CD4-positive, alpha-beta T cell treated with Interferon alpha-2 for 1 hour (primary cell): ENCODE measurements at regions not wholly inside any gene's neighbourhood (a gene's known extent, or its start where the extent isn't known, plus 50 kb on each side); places are given as distances from the start of the nearest gene placed in this dataset.

ENCODE experiments used
- DNase-seq, 2 donors: peaks; one replicate each; pipeline ENCODE4 v3.0.0-alpha.2; 2020 to 2022

DNA sequence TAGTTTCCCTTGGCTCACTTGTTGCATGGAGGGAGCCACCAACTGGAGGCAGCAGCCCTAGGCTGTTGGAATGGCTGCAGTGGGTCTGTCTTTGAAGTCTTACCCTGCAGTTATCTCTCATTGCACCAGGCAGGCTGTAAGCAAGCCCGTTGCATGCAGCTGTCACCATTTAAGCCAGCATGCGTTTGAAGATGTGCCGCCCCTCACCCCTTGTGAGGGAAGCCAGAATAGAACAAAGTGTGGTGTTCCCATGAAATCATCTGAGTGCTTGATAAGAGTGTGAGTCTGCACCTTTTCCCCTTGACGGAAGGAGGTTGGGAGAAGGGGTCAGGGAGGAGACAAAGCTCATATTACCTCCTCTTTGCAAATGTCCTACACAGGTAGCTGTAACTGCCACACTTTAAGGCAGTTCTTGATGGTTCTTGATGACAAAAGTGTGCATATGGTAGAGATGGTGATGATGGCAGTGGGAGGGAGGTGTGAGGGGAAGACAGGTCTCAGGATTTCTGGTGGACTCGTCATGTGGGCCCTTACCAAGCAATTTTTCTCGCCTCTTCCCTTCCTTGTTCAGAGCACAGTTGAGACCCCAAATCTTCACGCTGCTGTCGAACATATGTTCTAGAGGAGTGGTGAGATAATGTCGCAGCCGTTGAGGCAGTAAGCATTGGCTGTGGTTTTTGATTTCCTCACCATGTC lies 191.4 kb upstream of the LEF1 start:
- DNase-seq: no peak

DNA sequence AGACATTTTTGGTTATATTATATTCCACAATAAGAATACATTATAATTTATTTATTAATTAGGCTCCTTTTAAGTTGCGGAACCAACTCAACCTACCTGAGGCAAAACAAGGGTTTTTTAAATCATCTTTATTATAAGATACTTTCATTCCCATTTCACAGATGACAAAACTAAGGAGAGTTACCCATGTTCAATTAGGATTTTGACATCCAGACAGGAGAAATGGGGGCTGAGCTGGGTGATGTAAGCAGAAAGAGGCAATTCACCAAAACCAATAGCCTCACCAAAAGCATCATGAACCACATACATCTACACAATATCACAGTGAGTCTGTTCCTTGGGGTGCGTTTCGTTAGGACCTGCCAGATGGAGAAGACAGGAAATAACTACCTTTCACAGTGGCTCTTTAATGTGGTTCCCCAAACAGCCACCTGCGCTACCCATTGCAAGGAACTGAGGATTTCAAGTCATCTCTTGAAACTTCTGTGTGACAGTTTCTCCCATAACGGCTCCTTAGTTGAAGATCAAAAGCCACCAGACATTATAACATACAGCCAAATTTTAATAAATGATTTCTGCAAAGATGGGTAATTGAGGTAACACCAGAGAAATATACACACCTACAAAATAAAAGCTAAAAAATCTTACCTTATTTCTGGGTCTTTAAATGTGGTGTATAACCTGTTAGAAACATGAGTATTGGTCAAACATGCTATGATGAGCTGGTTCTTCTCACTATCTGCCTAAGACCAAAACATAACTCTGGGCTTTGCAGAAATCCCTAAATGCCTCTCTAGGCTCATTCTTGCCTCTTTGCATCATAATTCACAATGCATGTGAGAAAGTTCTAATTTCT lies 190.6 kb upstream of the LEF1 start:
- peak; percentile 67 to 72 for DNase-seq

DNA sequence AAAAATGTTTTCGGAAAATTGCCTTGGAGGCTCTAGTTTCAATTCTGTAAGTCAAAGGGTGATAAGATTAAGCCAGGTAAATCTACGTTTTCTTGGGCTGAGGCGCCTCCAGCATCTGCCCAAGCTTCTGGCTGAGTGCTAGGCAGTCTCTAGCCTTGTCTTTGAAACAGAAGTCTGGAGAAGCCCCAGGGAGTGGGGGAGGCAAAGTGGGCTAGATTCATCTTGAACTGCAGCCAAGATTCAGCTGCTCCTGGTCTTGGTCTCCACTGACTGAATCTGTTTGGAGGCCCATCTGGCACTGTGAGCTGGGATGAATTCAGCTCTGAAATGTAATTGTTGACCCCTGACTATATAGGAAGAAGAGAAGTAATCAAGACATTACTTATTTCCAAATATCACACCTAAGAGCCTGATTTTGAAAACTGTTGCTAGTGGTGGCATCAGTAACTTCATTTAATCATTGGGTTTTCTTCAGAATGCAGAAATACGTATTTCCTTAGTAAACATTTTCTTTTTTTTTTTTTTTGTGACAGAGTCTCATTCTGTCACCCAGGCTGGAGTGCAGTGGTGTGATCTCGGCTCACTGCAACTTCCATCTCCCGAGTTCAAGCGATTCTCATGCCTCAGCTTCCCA lies 187.3 kb upstream of the LEF1 start:
- DNase-seq: peak in 1 of 2 donors; percentile 31

DNA sequence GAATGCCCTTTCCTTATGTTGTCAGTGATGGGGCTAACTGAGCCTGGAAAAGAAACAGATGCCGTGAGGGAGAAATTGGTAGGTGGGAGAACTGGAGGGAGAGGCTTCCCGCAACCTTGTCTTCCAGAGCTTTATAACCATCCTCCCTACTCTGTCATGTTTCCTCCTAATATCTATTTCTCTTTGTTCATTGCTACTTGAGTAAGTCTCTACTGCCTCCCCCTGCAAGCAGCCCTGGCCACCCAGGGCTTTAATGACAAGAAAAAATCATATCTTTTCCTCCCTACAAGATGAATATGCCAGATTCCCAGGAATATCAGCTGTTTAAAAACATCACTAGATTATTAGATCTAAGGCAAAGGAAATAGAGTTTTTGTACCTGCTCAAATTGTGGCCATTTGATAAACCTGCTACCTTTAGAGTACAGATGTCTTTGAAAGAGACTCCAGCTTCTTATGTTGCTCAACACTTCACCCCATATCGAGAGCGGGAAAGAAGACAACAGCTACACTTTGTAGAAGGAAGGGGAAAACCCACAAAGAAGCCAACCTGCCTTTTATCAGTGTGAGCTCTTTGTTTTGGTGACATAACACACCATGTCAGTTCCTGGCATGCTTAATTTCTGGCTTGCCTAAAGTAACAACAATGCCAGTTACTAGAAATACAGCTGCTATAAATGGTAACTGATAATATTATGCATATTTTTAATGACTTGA lies 186.6 kb upstream of the LEF1 start:
- DNase-seq: peak; percentile 73 to 82

DNA sequence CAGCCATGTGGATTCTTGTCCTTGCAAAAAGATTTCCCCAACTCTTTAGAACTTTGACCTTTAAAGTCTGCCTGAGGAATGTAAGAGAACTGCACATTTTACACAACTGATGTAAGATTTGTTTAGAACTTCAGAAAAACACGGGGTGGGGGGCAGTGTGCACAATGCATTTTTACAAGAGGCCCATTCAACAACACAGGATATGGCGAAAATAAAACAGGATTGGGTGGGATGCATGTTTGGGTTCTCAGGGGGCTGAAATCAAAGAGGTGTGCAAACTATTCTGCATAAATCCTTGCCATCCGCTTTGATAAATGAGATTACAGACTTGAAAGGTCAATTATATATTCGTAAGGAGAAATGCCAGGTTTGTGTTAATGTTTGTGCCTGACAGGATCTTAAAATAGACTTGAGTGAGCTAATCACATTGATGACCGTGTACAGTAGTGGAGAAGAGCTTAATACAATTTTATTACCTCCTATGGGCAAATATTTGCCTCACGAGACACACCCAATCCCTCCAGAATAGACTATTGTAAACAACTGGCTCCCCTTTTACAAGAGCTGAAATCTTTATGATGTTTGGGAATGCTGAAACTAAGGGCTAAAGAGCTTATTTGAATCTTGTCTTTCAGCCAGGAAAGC lies 184.1 kb upstream of the LEF1 start:
- no peak for DNase-seq

DNA sequence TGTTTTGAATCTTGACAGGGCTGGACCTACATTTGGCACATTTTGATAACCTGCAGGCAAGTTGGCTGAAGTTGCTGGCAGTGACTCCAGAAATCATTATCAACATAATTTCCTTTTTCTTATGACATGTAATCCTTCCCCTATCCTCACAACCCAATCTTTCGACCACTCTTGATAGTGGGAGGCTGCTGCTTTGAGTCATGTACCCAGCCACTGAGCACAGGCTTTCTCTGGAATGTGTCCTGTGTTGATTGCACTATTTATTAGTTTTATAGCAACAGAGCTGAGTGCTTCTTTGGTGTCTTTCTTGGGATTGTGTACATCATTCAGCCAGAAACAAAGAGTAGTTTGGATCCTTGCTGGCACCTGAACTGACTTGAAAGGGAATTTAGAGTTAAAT lies 183.1 kb upstream of the LEF1 start:
- no peak for DNase-seq

DNA sequence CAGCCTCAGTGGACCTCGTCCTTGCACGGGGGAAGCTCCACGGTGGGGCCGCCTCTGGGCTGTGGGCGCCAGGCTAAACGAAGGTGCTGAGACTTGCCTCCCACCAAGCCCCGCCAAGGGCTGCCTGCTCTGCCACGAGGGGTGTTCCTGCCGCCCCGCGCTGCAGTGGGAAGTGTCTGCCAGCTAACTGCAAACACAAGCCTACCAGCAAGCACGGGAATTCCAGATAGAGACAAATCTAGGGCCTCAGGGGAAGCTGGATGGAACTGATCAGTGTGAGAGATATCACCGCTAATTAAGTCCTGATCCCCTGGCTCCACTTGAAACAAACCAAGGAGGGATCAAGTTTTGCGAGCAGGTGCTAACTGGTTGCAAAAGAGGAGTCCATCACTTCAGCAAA lies 181.6 kb upstream of the LEF1 start:
- no peak for DNase-seq

DNA sequence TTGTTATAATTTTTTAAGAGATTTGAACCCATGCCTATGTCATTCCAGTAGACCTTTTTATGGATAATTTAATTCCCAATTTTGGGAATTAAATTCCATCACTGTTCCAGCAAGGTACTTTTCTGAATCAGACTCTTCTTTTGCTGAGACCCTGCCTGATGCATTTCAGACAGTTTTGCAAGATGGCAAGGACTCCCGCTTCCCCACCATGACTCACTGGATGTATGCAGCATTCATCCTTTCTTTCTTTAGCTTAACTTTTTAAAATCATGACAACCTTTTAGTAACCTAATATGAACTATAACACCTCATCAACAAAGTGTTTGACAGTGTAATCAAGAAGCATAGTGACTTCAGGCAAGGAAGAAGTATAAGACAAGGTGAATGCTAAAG lies 178.1 kb upstream of the LEF1 start:
- no peak for DNase-seq

DNA sequence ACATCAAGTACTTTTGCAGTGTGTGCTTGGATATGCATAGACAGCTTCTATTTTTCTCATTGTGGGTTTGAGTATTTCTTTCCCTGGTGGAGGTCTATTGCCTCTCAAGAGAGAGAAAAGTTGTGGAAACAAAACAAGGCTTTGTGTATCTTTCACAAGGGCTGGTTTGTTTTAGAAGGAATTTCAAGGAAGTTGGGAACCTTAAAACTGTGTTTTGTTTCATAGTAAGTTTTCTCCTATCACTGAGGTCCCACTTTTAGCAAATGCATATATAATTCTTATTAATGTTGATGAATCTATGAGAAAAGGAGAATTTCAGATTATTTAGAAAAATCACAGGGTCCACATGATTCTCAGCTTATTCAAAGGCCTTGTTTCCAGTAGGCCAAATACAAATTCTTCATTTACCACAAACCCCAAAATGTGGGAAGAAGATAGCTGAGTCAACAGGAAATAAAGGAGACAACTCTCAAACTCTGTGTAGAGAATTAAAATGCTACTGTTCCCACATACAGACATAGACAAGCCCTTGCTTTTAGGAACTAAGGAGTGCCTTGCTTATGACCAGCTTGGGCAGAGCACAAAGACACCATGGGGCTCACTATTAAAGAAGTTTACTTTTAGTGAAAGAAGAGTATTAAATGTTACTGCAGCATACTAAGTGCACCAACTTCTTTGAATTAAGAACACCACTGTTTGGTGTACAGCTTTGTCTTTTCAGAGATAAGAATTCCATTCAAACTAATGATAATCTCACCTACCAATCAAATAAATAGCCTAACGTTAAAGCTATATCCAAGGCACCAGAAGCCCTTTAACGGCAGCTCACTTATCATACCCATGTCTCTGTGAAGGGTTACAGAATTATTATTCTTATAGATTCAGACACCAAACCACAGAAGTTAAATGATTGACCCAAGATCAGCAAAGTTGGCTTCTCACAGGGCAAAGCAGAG lies 177.4 kb upstream of the LEF1 start:
- DNase-seq: no peak

DNA sequence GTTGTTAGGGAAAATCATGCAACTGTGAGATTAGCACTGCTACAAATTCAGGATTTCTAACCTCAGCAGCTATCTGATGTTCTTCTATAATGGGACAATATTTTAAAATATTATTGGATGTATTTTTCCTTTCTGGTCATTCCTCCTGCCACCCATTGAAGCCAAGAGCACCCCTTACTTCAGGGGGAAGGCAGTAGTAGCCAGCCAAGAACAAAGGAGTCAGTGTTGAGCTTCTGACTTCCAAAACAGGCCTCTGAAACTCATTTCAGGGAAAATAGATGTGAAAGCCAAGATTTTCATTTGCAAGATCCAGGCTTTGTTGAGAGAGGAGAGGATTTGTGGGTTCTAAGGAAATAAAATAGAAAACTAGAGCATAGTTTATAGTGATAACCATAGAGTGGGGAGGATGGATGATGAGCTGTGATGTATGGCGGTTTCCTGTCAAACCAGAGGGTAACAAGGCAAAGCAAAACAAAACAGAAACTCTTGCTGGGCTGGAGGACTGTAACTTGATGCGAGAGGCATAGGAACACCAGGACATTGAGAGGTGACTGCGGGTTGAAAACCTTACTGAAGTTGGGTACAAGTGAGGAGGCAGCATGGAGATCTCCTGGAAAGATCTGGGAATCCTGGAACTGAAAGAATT lies 173.7 kb upstream of the LEF1 start:
- peak; percentile 53 to 68 for DNase-seq

DNA sequence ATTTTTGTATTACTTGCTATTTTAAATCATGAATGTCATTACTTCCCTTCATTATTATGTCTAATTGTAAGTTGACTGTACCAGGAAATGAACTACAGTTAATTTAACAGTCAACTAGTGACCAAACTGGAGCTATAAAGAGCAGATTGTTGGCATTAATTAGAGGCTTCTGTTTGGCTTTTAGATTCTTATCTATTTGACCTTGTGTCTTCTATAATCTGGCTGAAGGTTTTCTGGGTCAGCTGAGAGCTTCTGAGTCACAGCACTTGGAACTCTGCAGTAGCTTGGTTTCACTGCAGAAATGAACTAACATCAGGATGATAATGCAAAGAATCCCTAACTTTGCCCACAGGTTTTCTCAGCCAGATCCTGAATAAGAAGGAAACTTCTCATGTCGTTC lies 169.2 kb upstream of the LEF1 start:
- no peak for DNase-seq

DNA sequence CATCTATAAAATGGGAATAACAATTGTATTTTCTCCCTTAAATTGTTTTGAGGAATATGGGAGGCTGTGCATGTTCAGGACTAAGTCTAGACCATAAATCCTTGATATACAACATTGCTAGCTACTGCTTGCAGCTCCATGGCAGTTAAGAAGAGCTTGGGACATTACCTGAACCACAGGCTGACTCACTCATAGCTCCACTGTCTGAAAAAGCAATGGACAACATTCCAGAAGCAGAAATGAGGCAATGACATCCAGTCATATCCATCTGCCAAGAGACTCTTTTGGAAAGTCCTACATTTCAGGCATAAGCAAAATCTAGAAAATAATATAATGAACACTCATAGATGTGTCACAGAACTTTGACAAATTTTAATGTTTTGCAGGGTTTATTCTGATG lies 167.3 kb upstream of the LEF1 start:
- no peak for DNase-seq

DNA sequence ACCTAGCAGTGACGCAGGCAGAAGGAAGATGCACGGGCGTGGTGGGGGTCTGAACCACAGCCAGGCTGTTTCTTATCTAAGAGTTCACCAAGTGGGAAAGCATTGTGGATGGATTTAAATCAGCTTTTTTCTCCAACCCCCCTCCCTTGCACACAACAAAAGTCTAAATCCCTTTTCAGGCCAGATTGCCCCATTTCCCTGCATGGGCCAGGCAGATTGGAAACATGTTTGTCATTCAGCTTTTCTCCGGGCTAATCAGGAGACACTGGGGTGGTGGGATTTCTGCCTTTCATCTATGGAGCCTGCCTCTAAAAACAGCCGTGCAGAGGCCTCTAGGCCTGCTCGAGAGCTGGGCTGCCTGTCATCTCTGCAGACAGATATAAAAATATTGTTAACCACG lies 166.3 kb upstream of the LEF1 start:
- no peak for DNase-seq

DNA sequence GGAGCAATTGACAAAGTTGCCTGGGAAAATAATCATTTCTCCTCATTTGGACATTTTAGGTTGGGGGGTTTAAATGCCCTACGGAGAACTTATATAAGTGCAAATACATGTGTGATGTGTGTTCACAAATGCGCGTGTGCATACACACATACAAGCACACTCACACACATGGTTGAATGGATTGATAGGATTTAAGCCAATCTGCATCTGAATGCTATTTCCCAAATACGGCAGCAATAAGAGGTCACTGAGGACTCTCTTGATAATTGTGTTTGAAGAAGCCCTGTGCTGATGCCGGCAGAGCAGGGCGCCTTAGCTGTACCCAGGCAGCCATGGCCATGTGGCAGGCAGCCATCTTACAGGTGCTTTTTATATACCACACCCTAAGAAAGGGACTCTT lies 165.3 kb upstream of the LEF1 start:
- no peak for DNase-seq

DNA sequence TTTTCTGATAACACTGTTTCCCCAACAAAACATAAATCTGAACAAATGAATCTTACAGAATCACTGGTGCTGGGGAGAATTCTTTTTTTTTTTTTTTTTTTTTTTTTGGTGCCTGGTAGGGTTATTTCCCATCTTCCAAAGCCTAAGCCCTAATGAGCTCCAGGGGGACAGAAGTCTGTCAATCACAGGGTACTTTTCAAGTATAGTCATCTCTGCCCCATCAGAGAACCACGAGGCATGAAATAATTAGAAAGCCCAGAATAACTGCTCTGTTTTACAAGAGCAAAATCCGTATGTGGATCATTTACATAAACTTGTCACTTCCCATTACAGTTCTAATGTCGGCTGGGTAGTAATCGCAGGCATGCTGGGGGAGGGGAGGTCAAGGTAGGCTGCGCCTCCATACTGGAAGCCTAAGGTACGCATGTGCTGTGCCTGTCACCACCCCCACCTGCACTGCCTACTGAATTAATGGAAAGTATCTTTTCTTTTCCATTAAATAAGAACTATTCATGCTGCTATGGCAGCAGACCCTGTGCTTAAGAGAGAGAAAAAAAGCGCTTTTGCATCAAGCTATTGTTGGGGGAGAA lies 164.7 kb upstream of the LEF1 start:
- no peak for DNase-seq

DNA sequence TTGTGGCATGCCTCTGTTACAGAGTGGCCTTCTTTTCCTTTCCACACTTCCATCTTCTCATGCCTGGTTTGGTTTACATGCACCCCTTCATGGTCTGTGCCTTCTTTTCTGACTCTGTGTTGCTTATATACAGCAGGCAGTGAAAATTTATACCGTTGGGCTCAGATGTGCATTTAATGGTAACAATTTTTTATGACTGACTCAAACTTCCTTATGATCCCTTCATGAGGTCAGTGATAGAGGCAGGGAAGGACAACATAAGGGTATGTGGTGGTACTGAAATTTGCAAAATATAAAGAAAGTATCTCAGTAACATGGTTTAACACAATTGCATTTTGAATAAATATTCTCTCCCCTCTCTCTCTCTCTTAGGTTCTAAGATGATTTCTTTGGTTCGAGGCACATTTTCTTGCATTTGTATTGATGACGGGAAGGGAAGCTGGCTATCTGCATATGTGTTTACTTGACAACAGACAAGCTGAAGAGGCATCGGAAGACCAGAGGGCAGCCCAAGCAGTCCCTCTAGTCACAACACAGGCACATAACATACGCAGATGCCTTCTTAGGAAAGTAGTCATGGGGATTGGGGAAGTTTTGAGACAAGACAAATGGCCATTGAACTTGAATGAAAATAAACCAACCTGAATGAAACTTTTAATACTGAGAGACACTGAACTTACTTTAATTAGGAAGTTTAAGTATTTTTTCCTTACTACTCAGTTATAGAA lies 163.3 kb upstream of the LEF1 start:
- no peak for DNase-seq

DNA sequence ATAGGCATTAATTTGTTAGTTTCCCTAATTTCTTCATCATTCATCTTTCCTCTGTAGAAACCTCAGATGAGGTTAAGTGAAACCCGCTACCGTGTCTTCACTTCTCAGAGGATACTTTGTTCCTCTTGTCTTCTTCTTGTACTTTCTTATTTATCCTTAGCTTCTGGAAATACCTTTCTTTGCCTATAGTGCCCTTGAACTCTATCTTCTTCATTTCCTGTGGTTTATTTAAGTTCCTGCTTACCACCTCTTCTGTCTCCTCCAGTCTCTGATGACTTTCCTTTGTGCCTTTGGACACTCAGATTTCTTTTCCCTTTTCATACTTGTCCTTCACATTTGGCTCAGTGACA lies 159.6 kb upstream of the LEF1 start:
- DNase-seq: no peak

DNA sequence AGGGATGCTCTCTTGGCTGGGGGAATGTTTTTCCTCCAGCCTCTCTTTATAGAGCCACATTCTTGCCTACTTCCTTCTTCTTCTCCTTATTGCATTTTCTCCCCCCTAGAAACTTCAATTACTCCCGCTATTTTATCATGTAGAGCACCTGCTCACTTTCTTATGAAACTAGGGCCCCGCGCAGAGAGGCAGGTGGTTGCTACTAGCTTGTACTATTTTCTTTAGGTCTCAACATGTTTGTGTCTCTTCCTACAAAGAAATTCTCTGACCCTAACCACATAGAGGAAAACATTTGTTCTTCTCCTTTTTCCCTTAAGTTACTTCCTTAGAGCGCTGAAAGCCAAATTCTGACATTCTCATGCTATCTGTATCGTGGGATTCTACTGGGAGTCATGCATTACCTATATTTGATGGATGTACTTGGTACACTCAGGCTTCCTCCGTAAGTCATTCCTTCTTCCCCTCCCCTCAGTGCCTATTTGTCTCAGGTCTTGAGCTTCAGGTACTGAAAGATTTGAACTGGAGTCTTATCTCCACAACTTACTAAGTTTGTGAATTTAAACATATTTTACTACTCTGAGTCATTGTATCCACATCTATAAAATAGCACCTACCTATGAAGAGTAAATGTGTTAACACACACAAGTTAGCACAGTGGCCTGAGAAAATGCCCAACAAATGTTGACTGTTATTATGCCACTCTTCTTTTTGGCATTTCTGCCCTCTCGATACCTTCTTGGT lies 159.1 kb upstream of the LEF1 start:
- no peak for DNase-seq

DNA sequence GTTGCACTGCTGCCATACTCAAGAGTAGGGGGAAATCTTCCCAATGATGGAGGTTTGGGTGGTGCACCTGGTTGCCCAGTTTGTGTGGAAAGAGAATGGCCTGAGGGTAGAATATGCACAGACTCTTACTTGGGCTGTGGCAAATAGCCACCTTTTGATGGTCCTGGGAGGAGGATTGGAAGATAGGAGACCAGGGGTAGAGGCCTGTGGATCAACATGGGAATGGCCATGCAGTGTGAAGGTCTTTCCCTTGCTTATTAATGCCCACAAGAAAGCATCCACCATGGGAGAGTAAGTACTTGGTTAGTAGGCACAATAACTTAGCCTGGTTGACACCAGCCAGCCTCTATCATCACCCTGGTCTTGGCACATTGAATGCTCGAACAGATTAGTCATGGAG lies 156.8 kb upstream of the LEF1 start:
- no peak for DNase-seq
